Motor neuron (in vitro differentiated cells): ENCODE measurements at regions not wholly inside any gene's neighbourhood (a gene's known extent, or its start where the extent isn't known, plus 50 kb on each side); places are given as distances from the start of the nearest gene placed in this dataset.
A peak's percentile ranks its signal among the peaks of the same experiment; 100 is the strongest.

Experiments used
- ATAC-seq, 8 experiments: fragments of 200-7000 bp; cut with Tn5 transposase; replicated peaks in 6 of 8; 2 replicates each; pipeline ENCODE4 v1.8.0; 2021; ENCODE audit warnings: mild to moderate bottlenecking in 8 of 8, moderate library complexity in 8 of 8
- H3K27ac ChIP-seq, 2 donors: fragments of 250-450 bp; sonication (Bioruptor Pico); 2 replicates each; pipeline ENCODE4 v1.9.0; 2021; ENCODE audit warnings: antibody characterized with exemption in 2 of 2, mild to moderate bottlenecking in 2 of 2, moderate library complexity in 1 of 2
- H3K4me1 ChIP-seq, 2 donors: fragments of 250-450 bp; sonication (Bioruptor Pico); replicated peaks in 1 of 2; 2 replicates each; pipeline ENCODE4 v1.6.1; 2021; ENCODE audit warnings: antibody characterized with exemption in 2 of 2, mild to moderate bottlenecking in 2 of 2, moderate library complexity in 1 of 2
- H3K4me3 ChIP-seq, 5 donors: fragments of 250-450 bp; sonication (Bioruptor Pico); 2 replicates each; pipeline ENCODE4 v1.9.0; 2021; ENCODE audit warnings: antibody characterized with exemption in 5 of 5, mild to moderate bottlenecking in 5 of 5, moderate library complexity in 4 of 5
- WGBS, 10 experiments: fragments of 450-650 bp; shearing (Covaris generic); methylation state at CpG; one replicate each; pipeline ENCODE4 v1.0.0; 2022; 5-methylcytosine and 5-hydroxymethylcytosine counted together
- in situ Hi-C, 9 experiments: fragments of 400-800 bp; cut with MboI; loops; one replicate each; pipeline ENCODE4 v1.15.0; 2021; ENCODE audit warnings: low sequenced_read_pairs in 9 of 9, low pct_unique_long_range_greater_than_20kb in 2 of 9; ENCODE audit not compliant: unreplicated experiment in 9 of 9

DNA sequence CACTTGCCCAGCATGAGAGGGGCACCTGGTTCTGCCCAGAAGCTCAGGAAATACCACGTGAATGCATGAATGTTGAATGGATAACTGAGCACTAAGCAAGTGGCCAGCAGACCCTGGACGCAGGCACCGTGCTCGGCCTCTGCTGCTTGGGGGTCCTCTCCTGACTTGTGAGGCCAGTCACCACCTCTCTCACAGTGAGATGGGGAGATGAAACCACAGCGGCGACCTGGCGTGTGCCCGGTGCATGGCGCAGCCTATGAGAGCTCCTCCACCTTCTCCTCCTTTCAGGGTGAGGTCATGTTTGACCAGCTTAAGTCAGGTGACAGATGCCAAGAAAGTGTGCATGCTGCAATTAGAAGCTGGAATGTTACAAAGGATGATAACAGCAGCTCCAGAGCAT, 75.5 kb downstream of the HMX1 start:
- no peak for ATAC-seq
- peaks cover 0 to 3% of the 10 kb centered on the region in 2 donors for H3K4me1 ChIP-seq
- in situ Hi-C loops = no loop called here
- H3K4me3 ChIP-seq = no peak overlapping the region
- WGBS, 10 experiments = 0 to 90% (median 40%) methylated on average over 1 to 6 of the region's 9 CpGs; no CpG with 5 or more reads in 5 of the 10 experiments
- no peak overlapping the region for H3K27ac ChIP-seq

DNA sequence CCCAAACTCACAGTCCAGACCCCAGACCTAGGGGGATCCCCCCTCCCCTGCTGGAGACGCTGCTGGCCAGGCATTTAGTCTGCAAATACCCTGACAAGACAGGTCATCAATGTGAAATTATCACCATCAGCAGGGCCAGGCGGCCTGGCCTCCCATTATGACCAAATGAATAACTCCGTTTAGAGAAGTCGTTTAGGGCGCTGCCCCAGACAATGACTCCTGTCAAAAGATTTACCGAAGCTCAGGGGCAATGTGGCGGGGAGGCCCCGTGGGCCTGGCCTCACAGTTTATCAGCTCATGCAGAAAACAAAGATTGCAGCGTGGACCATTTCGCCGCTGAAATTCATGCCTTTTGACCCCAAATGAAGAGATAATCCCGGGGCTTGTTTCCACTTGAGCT, 76.5 kb downstream of the HMX1 start:
- Histone ChIP-seq H3K27ac (no peak overlapping the region), H3K4me3 (no peak overlapping the region), H3K4me1 (peaks cover 0 to 3% of the 10 kb centered on the region in 2 donors)
- in situ Hi-C loops = no loop called here
- WGBS, 10 experiments = 0 to 49% (median 5%) methylated on average over 2 to 9 of the region's 12 CpGs; no CpG with 5 or more reads in 2 of the 10 experiments
- peak in 4 of 8 experiments; percentile 12 to 69 (median 45) for ATAC-seq

GRCh38 chr4:8794491-8794890, 77.1 kb downstream of the HMX1 start:
- ATAC-seq = no peak
- Histone ChIP-seq H3K27ac (no peak overlapping the region), H3K4me3 (no peak overlapping the region), H3K4me1 (peaks cover 0 to 3% of the 10 kb centered on the region in 2 donors)
- in situ Hi-C loops = no loop called here
- 77 to 100% (median 85%) methylated on average over 2 to 8 of the region's 18 CpGs; no CpG with 5 or more reads in 7 of the 10 experiments for WGBS, 10 experiments

- Histone ChIP-seq H3K27ac (no peak overlapping the region), H3K4me3 (no peak overlapping the region), H3K4me1 (peaks cover 0 to 3% of the 10 kb centered on the region in 2 donors)
- in situ Hi-C loops = no loop called here
- 21 to 81% (median 68%) methylated on average over 1 to 6 of the region's 11 CpGs; no CpG with 5 or more reads in 3 of the 10 experiments for WGBS, 10 experiments
- no peak for ATAC-seq
Observed at GRCh38 chr4:8793571-8794160, 78.0 kb downstream of the HMX1 start.

- ATAC-seq = no peak
- in situ Hi-C loops = no loop called here
- WGBS, 10 experiments = 95% methylated on average over 4 of the region's 10 CpGs; no CpG with 5 or more reads in 9 of the 10 experiments
Observed at GRCh38 chr4:8792491-8792890, 79.1 kb downstream of the HMX1 start.

GRCh38 chr4:8791609-8792008, 80.0 kb downstream of the HMX1 start:
- no peak overlapping the region for H3K4me3 ChIP-seq
- 25 to 100% (median 77%) methylated on average over 1 to 3 of the region's 9 CpGs; no CpG with 5 or more reads in 6 of the 10 experiments for WGBS, 10 experiments
- H3K27ac ChIP-seq = no peak overlapping the region
- no peak for ATAC-seq
- peaks cover 0 to 3% of the 10 kb centered on the region in 2 donors for H3K4me1 ChIP-seq
- in situ Hi-C loops = no loop called here

More at GRCh38 chr4:8792491-8792890, 79.1 kb downstream of the HMX1 start:
- H3K4me3 ChIP-seq = no peak overlapping the region
- H3K27ac ChIP-seq = no peak overlapping the region
- H3K4me1 ChIP-seq = peaks cover 0 to 3% of the 10 kb centered on the region in 2 donors

- in situ Hi-C loops = no loop called here
- ATAC-seq = no peak
- no peak overlapping the region for H3K27ac ChIP-seq
- peaks cover 0 to 3% of the 10 kb centered on the region in 2 donors for H3K4me1 ChIP-seq
- H3K4me3 ChIP-seq = no peak overlapping the region
- WGBS, 10 experiments = 0 to 83% (median 81%) methylated on average over 1 to 6 of the region's 6 CpGs; no CpG with 5 or more reads in 6 of the 10 experiments
Observed at GRCh38 chr4:8790749-8791148, 80.9 kb downstream of the HMX1 start.

DNA sequence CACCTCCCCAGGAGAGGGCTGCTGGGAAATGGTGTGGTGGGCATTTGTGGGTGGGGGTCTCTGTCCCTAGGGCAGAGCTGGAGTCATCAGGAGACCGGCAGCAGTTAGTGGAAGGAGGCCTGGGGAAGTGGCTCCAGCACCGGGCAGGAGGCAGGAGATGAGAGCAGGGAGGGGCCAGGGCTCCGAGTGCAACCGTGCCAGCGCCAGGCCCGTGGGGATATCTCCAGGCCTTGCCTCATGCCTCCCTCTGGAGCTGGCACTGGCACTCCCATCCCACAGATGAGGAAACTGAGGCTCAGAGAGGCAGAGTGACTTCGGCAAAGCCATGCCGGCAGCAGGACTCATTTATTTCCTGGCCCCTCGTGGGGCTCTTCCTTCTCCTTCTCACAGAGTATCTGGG, 83.5 kb downstream of the HMX1 start:
- Histone ChIP-seq H3K4me3 (no peak overlapping the region), H3K27ac (no peak overlapping the region), H3K4me1 (peaks cover 0 to 3% of the 10 kb centered on the region in 2 donors)
- in situ Hi-C loops = no loop called here
- 50 to 85% (median 51%) methylated on average over 2 to 5 of the region's 9 CpGs; no CpG with 5 or more reads in 5 of the 10 experiments for WGBS, 10 experiments
- ATAC-seq = no peak

DNA sequence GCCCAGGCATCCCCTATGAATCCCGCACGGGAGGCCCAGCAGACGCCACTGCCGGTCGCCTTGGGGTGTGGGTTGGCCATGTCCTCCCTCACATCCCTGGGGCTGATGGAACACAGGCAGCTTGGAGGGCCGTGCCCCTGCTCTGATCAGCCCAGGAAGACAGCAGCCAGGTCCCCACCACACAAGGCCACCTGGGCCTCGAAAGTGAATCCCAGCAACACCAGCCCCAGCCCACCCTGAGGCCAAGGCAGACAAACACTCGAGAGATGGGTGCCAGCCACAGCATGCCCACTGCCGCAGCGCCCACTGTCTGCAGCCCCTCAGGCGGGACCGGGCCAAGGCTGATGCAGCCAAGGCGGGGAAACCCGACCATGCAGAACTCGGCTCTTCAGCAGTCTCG, 85.5 kb downstream of the HMX1 start:
- Histone ChIP-seq H3K4me3 (no peak overlapping the region), H3K27ac (no peak overlapping the region), H3K4me1 (peaks cover 0 to 5% of the 10 kb centered on the region in 2 donors)
- no peak for ATAC-seq
- in situ Hi-C loops = no loop called here
- 80 to 100% (median 100%) methylated on average over 2 to 3 of the region's 16 CpGs; no CpG with 5 or more reads in 7 of the 10 experiments for WGBS, 10 experiments

DNA sequence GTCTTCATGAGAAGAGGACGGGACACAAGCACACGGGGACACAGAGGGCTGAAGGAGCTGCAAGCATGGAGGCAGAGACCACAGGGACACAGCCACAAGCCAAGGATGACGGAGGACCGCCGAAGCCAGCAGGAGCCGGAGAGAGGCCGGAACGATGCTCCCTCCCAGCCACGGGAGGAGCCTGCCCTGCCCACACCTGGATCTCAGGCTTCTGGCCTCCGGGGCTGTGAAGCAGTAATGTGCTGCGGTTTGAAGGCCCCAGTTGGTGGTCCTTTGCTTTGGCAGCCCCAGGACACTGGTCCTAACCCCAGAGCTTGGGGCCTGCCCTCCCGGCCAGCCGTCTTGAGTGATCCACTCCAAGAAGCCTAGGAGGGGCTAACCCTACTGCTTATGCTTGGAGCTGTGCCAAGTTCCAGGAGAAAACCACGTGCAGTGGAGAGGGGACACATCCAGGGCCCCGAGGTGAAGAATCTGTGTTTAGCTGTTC, 85.9 kb downstream of the HMX1 start:
- H3K4me3 ChIP-seq = no peak overlapping the region
- no peak overlapping the region for H3K27ac ChIP-seq
- in situ Hi-C loops = no loop called here
- 30 to 78% (median 40%) methylated on average over 1 to 11 of the region's 15 CpGs; no CpG with 5 or more reads in 5 of the 10 experiments for WGBS, 10 experiments
- peaks cover 0 to 5% of the 10 kb centered on the region in 2 donors for H3K4me1 ChIP-seq
- no peak for ATAC-seq

- in situ Hi-C loops = no loop called here
- H3K27ac ChIP-seq = no peak overlapping the region
- 40 to 93% (median 80%) methylated on average over 1 to 5 of the region's 14 CpGs; no CpG with 5 or more reads in 5 of the 10 experiments for WGBS, 10 experiments
- ATAC-seq = no peak
- H3K4me3 ChIP-seq = no peak overlapping the region
- H3K4me1 ChIP-seq = peaks cover 0 to 5% of the 10 kb centered on the region in 2 donors
Observed at GRCh38 chr4:8783736-8784135, 87.9 kb downstream of the HMX1 start.

GRCh38 chr4:8782135-8782534, 89.5 kb downstream of the HMX1 start:
- in situ Hi-C loops = no loop called here
- no peak for ATAC-seq
- H3K27ac ChIP-seq = no peak overlapping the region
- no peak overlapping the region for H3K4me3 ChIP-seq
- WGBS, 10 experiments = 60 to 100% methylated on average over 1 to 2 of the region's 12 CpGs; no CpG with 5 or more reads in 8 of the 10 experiments
- peaks cover 0 to 5% of the 10 kb centered on the region in 2 donors for H3K4me1 ChIP-seq

DNA sequence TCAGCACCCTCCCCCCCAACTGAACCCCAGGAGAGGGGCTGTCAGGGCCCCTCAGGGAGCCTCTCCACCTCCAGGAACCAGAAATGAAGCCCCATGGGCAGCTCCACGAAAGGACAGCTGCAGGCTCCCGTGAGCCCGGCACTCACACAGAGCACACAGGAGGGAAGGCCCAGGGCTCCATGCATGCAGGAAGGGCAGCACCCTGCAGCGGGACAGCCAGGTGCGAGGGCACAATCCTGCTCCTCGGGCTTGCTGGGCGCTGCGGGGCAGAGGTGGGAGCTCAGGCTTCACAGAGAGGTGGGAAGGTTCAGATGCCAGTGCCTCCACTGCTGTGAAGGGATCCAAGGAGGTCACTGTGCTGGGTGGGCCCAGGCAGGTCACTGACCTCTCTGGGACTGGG, 90.0 kb downstream of the HMX1 start:
- WGBS, 10 experiments = 59 to 100% methylated on average over 1 to 5 of the region's 8 CpGs; no CpG with 5 or more reads in 8 of the 10 experiments
- in situ Hi-C loops = no loop called here
- ATAC-seq = no peak

More for the DNA sequence above, 90.0 kb downstream of the HMX1 start:
- H3K4me1 ChIP-seq = peaks cover 0 to 5% of the 10 kb centered on the region in 2 donors
- H3K27ac ChIP-seq = no peak overlapping the region
- no peak overlapping the region for H3K4me3 ChIP-seq
